ENCODE measurements at regions not wholly inside any gene's neighbourhood (a gene's known extent, or its start where the extent isn't known, plus 50 kb on each side); places are given as distances from the start of the nearest gene placed in this dataset.

- DNase-seq (ENCODE audit: low read depth) = no peak
Observed at GRCh38 chr18:78625847-78626246, 353.8 kb upstream of the SALL3 start.

GRCh38 chr18:78627551-78628346, 351.9 kb upstream of the SALL3 start:
- no peak for DNase-seq (ENCODE audit: low read depth)

- no peak for DNase-seq (ENCODE audit: low read depth)
Observed at GRCh38 chr18:78629426-78629825, 350.2 kb upstream of the SALL3 start.

GRCh38 chr18:78630356-78630755, 349.3 kb upstream of the SALL3 start:
- DNase-seq (ENCODE audit: low read depth) = no peak

- DNase-seq (ENCODE audit: low read depth) = no peak
Observed at GRCh38 chr18:78630981-78631510, 348.6 kb upstream of the SALL3 start.

- no peak for DNase-seq (ENCODE audit: low read depth)
Observed at GRCh38 chr18:78632111-78632541, 347.5 kb upstream of the SALL3 start.

- no peak for DNase-seq (ENCODE audit: low read depth)
Observed at GRCh38 chr18:78634061-78634696, 345.4 kb upstream of the SALL3 start.

GRCh38 chr18:78635093-78635800, 344.4 kb upstream of the SALL3 start:
- no peak for DNase-seq (ENCODE audit: low read depth)

GRCh38 chr18:78636260-78636659, 343.4 kb upstream of the SALL3 start:
- DNase-seq (ENCODE audit: low read depth) = no peak

- no peak for DNase-seq (ENCODE audit: low read depth)
Observed at GRCh38 chr18:78637442-78638402, 341.9 kb upstream of the SALL3 start.

GRCh38 chr18:78639006-78639950, 340.3 kb upstream of the SALL3 start:
- DNase-seq (ENCODE audit: low read depth) = no peak

GRCh38 chr18:78640246-78640995, 339.2 kb upstream of the SALL3 start:
- DNase-seq (ENCODE audit: low read depth) = no peak

- no peak for DNase-seq (ENCODE audit: low read depth)
Observed at GRCh38 chr18:78641689-78642231, 337.9 kb upstream of the SALL3 start.

- no peak for DNase-seq (ENCODE audit: low read depth)
Observed at GRCh38 chr18:78642296-78642951, 337.2 kb upstream of the SALL3 start.

- DNase-seq (ENCODE audit: low read depth) = no peak
Observed at GRCh38 chr18:78643004-78643403, 336.6 kb upstream of the SALL3 start.

GRCh38 chr18:78643981-78644380, 335.6 kb upstream of the SALL3 start:
- DNase-seq (ENCODE audit: low read depth) = no peak

GRCh38 chr18:78645216-78645615, 334.4 kb upstream of the SALL3 start:
- no peak for DNase-seq (ENCODE audit: low read depth)

GRCh38 chr18:78647018-78647417, 332.6 kb upstream of the SALL3 start:
- no peak for DNase-seq (ENCODE audit: low read depth)

- no peak for DNase-seq (ENCODE audit: low read depth)
Observed at GRCh38 chr18:78649421-78649820, 330.2 kb upstream of the SALL3 start.
